Chondrocyte (in vitro differentiated cells): ENCODE measurements at regions not wholly inside any gene's neighbourhood (a gene's known extent, or its start where the extent isn't known, plus 50 kb on each side); places are given as distances from the start of the nearest gene placed in this dataset.

Experiments
- DNase-seq: peaks from one replicate; pipeline ENCODE4 v3.0.0; 2021; ENCODE audit warnings: mixed read lengths, low spot score
- H3K27ac Mint-ChIP-seq: one replicate; pipeline ENCODE4 v1.8.0; 2021; ENCODE audit warnings: mild to moderate bottlenecking, moderate library complexity, mixed read lengths; ENCODE audit not compliant: unreplicated experiment
- H3K27me3 Mint-ChIP-seq: 2 replicates; pipeline ENCODE4 v1.8.0; 2021; ENCODE audit warnings: low read depth, mixed read lengths
- H3K36me3 Mint-ChIP-seq: 2 replicates; pipeline ENCODE4 v1.8.0; 2021; ENCODE audit warnings: low read depth, mixed read lengths
- H3K4me1 Mint-ChIP-seq: 2 replicates; pipeline ENCODE4 v1.8.0; 2021; ENCODE audit warnings: low read depth, mild to moderate bottlenecking, mixed read lengths
- H3K4me3 Mint-ChIP-seq: one replicate; pipeline ENCODE4 v1.8.0; 2021; ENCODE audit warnings: mild to moderate bottlenecking, moderate library complexity, mixed read lengths; ENCODE audit not compliant: unreplicated experiment
- H3K9me3 Mint-ChIP-seq: 2 replicates; pipeline ENCODE4 v1.8.0; 2021; ENCODE audit warnings: low read depth, mixed read lengths
- CTCF ChIP-seq: fragments of 200-600 bp; sonication (generic); IDR thresholded peaks from 2 replicates; pipeline ENCODE4 v1.5.0; 2021; ENCODE audit warnings: antibody characterized with exemption, mild to moderate bottlenecking, moderate library complexity

DNA sequence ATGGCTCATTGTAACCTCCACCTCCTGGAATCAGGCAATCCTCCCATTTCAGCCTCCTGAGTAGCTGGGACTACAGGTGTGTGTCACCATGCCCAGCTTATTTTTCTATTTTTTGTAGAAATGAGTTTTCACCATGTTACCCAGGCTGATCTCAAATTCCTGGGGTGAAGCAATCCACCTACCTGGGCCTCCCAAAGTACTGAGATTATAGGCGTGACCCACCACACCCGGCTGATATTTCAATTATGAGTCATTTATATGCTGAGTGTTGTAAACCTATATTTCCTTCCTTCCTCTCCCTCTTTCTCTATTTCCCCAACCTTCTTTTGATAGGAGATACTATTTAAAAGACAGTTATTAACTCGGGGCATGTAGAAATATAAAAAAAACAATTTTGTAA is 469.6 kb upstream of the ID2 start:
- no peak for TF ChIP-seq CTCF
- Mint-ChIP-seq H3K36me3 (peaks cover 4% of the 10 kb centered on the region), H3K9me3 (peaks cover 25% of the 10 kb centered on the region), H3K4me1 (peaks cover 7% of the 10 kb centered on the region), H3K27ac (no peak overlapping the region), H3K27me3 (no peaks in the 10 kb centered on the region), H3K4me3 (no peak overlapping the region)
- no peak for DNase-seq

GRCh38 chr2:8214036-8214615 is 467.7 kb upstream of the ID2 start:
- no peak overlapping the region for H3K27ac Mint-ChIP-seq
- H3K4me3 Mint-ChIP-seq = no peak overlapping the region
- peaks cover 9% of the 10 kb centered on the region for H3K9me3 Mint-ChIP-seq
- H3K27me3 Mint-ChIP-seq = peaks cover 2% of the 10 kb centered on the region
- H3K4me1 Mint-ChIP-seq = peaks cover 7% of the 10 kb centered on the region
- DNase-seq = no peak
- TF ChIP-seq CTCF = no peak
- peaks cover 1% of the 10 kb centered on the region for H3K36me3 Mint-ChIP-seq

DNA sequence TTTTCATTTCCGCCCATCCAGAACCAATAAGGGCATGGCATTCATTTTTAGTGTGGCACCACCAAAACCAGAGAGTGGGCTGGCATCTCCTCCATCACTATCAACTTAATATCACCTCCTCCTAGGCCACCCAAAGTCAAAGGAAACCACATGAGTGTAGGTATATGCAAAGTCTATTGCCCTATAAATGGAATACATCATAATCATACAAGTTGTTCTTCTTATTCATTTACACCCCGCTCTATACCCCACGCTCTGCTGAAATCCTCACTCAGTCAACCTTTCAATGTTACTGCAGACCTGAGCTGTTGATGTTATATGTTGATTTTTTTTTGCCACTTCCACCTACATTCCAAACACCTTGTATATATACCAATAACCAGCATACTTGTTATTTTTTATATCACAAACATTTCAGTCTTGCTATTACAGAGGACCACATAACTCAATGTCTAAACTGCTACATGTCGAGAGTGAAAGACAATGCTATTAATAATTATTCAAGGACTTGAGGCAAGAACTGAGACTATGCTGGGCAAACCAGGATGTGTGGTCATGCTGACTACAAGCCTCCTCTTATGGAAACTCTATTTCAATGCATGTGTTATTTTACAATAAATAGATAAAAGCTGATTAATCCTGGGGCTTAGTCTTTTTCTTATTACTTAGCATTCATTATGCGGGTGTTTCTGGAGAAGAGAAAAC is 466.5 kb upstream of the ID2 start:
- no peak for DNase-seq
- TF ChIP-seq CTCF = no peak
- Mint-ChIP-seq H3K36me3 (peaks cover 1% of the 10 kb centered on the region), H3K27ac (no peak overlapping the region), H3K4me1 (peaks cover 7% of the 10 kb centered on the region), H3K9me3 (no peaks in the 10 kb centered on the region), H3K4me3 (no peak overlapping the region), H3K27me3 (peaks cover 2% of the 10 kb centered on the region)

GRCh38 chr2:8215982-8216381 is 465.9 kb upstream of the ID2 start:
- no peak overlapping the region for H3K27ac Mint-ChIP-seq
- H3K27me3 Mint-ChIP-seq = peaks cover 2% of the 10 kb centered on the region
- H3K4me1 Mint-ChIP-seq = peaks cover 7% of the 10 kb centered on the region

DNA sequence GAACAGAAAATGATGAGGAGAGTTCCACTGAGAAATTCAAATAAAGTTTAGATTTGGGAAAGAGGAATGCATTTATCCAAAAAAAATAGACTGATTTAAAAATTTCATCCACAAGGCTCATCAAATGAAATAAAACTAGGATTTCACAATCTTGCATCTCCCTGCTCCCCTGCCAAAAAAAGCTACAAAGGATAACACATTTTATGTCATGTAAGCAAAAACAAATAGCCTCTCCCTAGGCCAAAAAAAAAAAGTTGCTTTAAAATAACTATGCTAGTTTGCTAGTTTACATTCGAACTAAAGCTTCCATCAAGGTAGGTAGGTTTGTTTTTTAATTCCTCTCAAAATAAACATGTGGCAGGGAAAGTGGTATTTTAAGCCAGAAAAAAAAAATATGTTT is 465.5 kb upstream of the ID2 start:
- Mint-ChIP-seq H3K27me3 (peaks cover 2% of the 10 kb centered on the region), H3K4me1 (peaks cover 7% of the 10 kb centered on the region), H3K4me3 (no peak overlapping the region), H3K27ac (no peak overlapping the region), H3K36me3 (no peaks in the 10 kb centered on the region), H3K9me3 (no peaks in the 10 kb centered on the region)
- TF ChIP-seq CTCF = no peak
- no peak for DNase-seq

More at GRCh38 chr2:8215982-8216381, 465.9 kb upstream of the ID2 start:
- Mint-ChIP-seq H3K36me3 (no peaks in the 10 kb centered on the region), H3K9me3 (no peaks in the 10 kb centered on the region), H3K4me3 (no peak overlapping the region)
- TF ChIP-seq CTCF = no peak
- DNase-seq = no peak
